ENCODE measurements at regions not wholly inside any gene's neighbourhood (a gene's known extent, or its start where the extent isn't known, plus 50 kb on each side); places are given as distances from the start of the nearest gene placed in this dataset.
"Not testable (repeated sequence)": the region's sequence is repeated elsewhere in the genome, so short reads cannot be mapped to it uniquely, and the experiment has no call there.

DNA sequence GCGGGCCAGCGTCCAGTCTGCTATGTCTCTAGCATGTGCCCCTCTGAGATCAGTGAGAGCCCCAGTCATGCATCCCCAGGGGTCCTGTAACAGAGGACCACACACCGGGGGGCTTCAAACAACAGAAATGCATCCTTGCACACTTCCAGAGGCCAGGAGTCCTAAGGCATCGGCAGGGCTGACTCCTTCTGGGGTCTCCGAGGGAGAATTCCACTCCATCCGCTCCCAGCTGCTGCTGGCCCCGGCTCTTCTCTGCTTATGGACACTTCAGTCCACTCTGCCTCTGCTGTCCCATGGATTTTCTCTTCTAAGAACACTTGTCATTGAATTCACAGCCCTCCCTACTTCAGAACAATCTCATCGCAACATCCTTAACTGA is 157.6 kb downstream of the NPIPB11 start:
- not testable (repeated sequence) for TF ChIP-seq EZH2 (IDR thresholded peaks at IDR 0.05)
- TF ChIP-seq, protein P1, sequence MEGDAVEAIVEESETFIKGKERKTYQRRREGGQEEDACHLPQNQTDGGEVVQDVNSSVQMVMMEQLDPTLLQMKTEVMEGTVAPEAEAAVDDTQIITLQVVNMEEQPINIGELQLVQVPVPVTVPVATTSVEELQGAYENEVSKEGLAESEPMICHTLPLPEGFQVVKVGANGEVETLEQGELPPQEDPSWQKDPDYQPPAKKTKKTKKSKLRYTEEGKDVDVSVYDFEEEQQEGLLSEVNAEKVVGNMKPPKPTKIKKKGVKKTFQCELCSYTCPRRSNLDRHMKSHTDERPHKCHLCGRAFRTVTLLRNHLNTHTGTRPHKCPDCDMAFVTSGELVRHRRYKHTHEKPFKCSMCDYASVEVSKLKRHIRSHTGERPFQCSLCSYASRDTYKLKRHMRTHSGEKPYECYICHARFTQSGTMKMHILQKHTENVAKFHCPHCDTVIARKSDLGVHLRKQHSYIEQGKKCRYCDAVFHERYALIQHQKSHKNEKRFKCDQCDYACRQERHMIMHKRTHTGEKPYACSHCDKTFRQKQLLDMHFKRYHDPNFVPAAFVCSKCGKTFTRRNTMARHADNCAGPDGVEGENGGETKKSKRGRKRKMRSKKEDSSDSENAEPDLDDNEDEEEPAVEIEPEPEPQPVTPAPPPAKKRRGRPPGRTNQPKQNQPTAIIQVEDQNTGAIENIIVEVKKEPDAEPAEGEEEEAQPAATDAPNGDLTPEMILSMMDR (IDR thresholded peaks at IDR 0.05), result not testable (repeated sequence)
